Osteoblast (primary cell): ENCODE measurements at regions not wholly inside any gene's neighbourhood (a gene's known extent, or its start where the extent isn't known, plus 50 kb on each side); places are given as distances from the start of the nearest gene placed in this dataset.

ENCODE experiments used
- DNase-seq: peaks from one replicate; pipeline ENCODE4 v3.0.0; 2011; ENCODE audit warnings: low spot score, mixed read lengths; ENCODE audit not compliant: insufficient read length; ENCODE audit errors: missing footprints
- H2AFZ ChIP-seq: 2 replicates; pipeline ENCODE4 v1.6.0; 2011; ENCODE audit warnings: mild to moderate bottlenecking, low read length
- H3K27ac ChIP-seq: 2 replicates; pipeline ENCODE4 v1.5.1; 2011; ENCODE audit warnings: mild to moderate bottlenecking, low read depth, low read length, moderate library complexity
- H3K27me3 ChIP-seq: 2 replicates; pipeline ENCODE4 v1.6.0; 2012; ENCODE audit warnings: mild to moderate bottlenecking, control low read depth, inconsistent platforms, low read length, moderate library complexity; ENCODE audit not compliant: insufficient read depth
- H3K36me3 ChIP-seq: 2 replicates; pipeline ENCODE4 v1.5.1; 2011; ENCODE audit warnings: mild to moderate bottlenecking, low read length, control low read depth, moderate library complexity; ENCODE audit not compliant: insufficient read depth
- H3K4me1 ChIP-seq: 2 replicates; pipeline ENCODE4 v1.5.1; 2011; ENCODE audit warnings: mild to moderate bottlenecking, low read length, control low read depth, moderate library complexity; ENCODE audit not compliant: insufficient read depth
- H3K4me2 ChIP-seq: 2 replicates; pipeline ENCODE4 v1.6.0; 2011; ENCODE audit warnings: mild to moderate bottlenecking, low read length; ENCODE audit not compliant: insufficient read depth
- H3K4me3 ChIP-seq: fragments of 200-600 bp; sonication (generic); 3 replicates; pipeline ENCODE4 v1.5.1; 2012; ENCODE audit warnings: mild to moderate bottlenecking, low read length, inconsistent platforms; ENCODE audit not compliant: insufficient read depth
- H3K79me2 ChIP-seq: 2 replicates; pipeline ENCODE4 v1.6.0; 2012; ENCODE audit warnings: mild to moderate bottlenecking, low read length, control low read depth, inconsistent platforms; ENCODE audit not compliant: insufficient read depth
- H3K9me3 ChIP-seq: 2 replicates; pipeline ENCODE4 v1.5.1; 2011; ENCODE audit warnings: low read depth, low read length, control low read depth
- H4K20me1 ChIP-seq: 2 replicates; pipeline ENCODE4 v1.6.0; 2012; ENCODE audit warnings: mild to moderate bottlenecking, low read length, control low read depth; ENCODE audit not compliant: insufficient read depth
- CTCF ChIP-seq: IDR thresholded peaks from 2 replicates; pipeline ENCODE4 v1.5.1; 2011; ENCODE audit warnings: mild to moderate bottlenecking, low read depth, low read length, moderate library complexity; ENCODE audit errors: extremely low read depth

- H3K4me3 ChIP-seq: no peak overlapping the region
- peaks cover 3% of the 10 kb centered on the region for H3K9me3 ChIP-seq
- TF ChIP-seq CTCF: no peak
- H3K36me3 ChIP-seq: no peaks in the 10 kb centered on the region
- H3K4me2 ChIP-seq: no peak overlapping the region
- no peaks in the 10 kb centered on the region for H4K20me1 ChIP-seq
- no peaks in the 10 kb centered on the region for H3K4me1 ChIP-seq
- H3K27me3 ChIP-seq: no peaks in the 10 kb centered on the region
- no peaks in the 10 kb centered on the region for H3K79me2 ChIP-seq
- H2AFZ ChIP-seq: no peak overlapping the region
- no peak for DNase-seq
- no peak overlapping the region for H3K27ac ChIP-seq
Measured at GRCh38 chr7:86008898-86009297, 634.8 kb upstream of the GRM3 start.

- Histone ChIP-seq H3K4me2 (no peak overlapping the region), H2AFZ (no peak overlapping the region), H3K4me1 (no peaks in the 10 kb centered on the region), H3K27me3 (no peaks in the 10 kb centered on the region), H4K20me1 (no peaks in the 10 kb centered on the region), H3K27ac (no peak overlapping the region), H3K36me3 (no peaks in the 10 kb centered on the region), H3K9me3 (peaks cover 3% of the 10 kb centered on the region), H3K4me3 (no peak overlapping the region), H3K79me2 (no peaks in the 10 kb centered on the region)
- no peak for TF ChIP-seq CTCF
- DNase-seq: no peak
Measured at GRCh38 chr7:86006909-86007308, 636.8 kb upstream of the GRM3 start.

DNA sequence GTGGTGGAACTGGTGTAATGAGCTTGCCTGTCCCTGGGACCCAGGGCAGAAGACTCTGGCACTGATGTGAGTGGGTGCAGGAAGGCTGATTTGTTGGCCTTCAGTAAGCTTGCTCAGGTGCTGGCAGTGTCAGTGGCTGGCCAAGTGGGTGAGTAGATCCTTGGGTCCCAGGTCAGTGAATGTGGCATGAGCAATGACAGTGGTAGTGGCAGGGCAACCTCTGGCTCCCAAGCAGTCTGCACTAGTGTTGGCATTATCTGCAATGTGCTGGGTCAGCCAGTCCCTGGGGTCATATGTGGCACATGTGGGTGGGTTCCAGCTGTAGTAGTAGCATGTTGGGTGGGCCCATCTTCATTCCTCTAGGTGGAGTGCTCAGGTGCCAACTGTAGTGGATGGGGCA, 640.9 kb upstream of the GRM3 start:
- Histone ChIP-seq H3K4me2 (no peak overlapping the region), H3K27me3 (no peaks in the 10 kb centered on the region), H3K79me2 (no peaks in the 10 kb centered on the region), H4K20me1 (no peaks in the 10 kb centered on the region), H3K9me3 (peaks cover 7% of the 10 kb centered on the region), H3K27ac (no peak overlapping the region), H3K4me1 (no peaks in the 10 kb centered on the region), H3K36me3 (no peaks in the 10 kb centered on the region), H2AFZ (no peak overlapping the region), H3K4me3 (no peak overlapping the region)
- no peak for TF ChIP-seq CTCF
- DNase-seq: no peak

DNA sequence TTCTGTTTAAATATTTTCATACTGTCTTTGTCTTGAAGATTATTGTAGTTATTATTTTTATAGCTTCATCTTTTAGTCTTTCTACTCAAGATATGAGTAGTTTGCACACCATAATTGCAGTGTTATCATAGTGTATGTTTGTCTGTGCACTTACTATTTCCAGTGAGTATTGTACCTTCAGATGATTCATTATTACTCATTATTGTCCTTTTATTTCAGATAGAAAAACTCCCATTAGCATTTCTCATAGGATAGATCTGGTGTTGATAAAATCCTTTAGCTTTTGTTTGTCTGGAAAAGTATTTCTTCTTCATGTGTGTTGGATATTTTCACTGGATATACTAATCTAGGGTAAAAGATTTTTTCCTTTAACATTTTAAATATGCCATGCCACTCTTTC, 646.2 kb upstream of the GRM3 start:
- no peak for TF ChIP-seq CTCF
- no peak for DNase-seq

More for the DNA sequence above, 646.2 kb upstream of the GRM3 start:
- no peak overlapping the region for H2AFZ ChIP-seq
- no peaks in the 10 kb centered on the region for H3K79me2 ChIP-seq
- no peak overlapping the region for H3K4me3 ChIP-seq
- no peaks in the 10 kb centered on the region for H3K27me3 ChIP-seq
- no peaks in the 10 kb centered on the region for H4K20me1 ChIP-seq
- no peaks in the 10 kb centered on the region for H3K36me3 ChIP-seq
- H3K9me3 ChIP-seq: peaks cover 7% of the 10 kb centered on the region
- H3K27ac ChIP-seq: no peak overlapping the region
- no peaks in the 10 kb centered on the region for H3K4me1 ChIP-seq
- no peak overlapping the region for H3K4me2 ChIP-seq
